Esophagus muscularis mucosa (tissue), 4 donors: ENCODE measurements at regions not wholly inside any gene's neighbourhood (a gene's known extent, or its start where the extent isn't known, plus 50 kb on each side); places are given as distances from the start of the nearest gene placed in this dataset.

Experiments used
- CTCF ChIP-seq, 3 experiments: fragments of 200-600 bp in 2 of 3; fragments of 450-650 bp in 1 of 3; sonication (generic) in 2 of 3; IDR thresholded peaks; one replicate each; pipeline ENCODE4 v1.5.1; 2017 to 2019; ENCODE audit warnings: antibody characterized with exemption in 3 of 3, mild to moderate bottlenecking in 2 of 3, moderate library complexity in 1 of 3
- EP300 ChIP-seq: sonication (generic); formaldehyde crosslinking; IDR thresholded peaks from one replicate; pipeline ENCODE4 v1.6.1; 2017; ENCODE audit warnings: antibody characterized with exemption
- POLR2A ChIP-seq: fragments of 450-650 bp; IDR thresholded peaks from one replicate; pipeline ENCODE4 v1.6.1; 2017; ENCODE audit warnings: antibody characterized with exemption, moderate library complexity, mild to moderate bottlenecking, low read depth
- POLR2AphosphoS5 ChIP-seq, 2 donors: sonication (generic); formaldehyde crosslinking; IDR thresholded peaks; one replicate each; pipeline ENCODE4 v1.6.1; 2017; ENCODE audit warnings: antibody characterized with exemption in 2 of 2

GRCh38 chr10:62580396-62580795 lies 206.2 kb downstream of the ZNF365 start:
- TF ChIP-seq CTCF (IDR thresholded peaks at IDR 0.05) = no peak
- TF ChIP-seq POLR2A = no peak
- no peak for TF ChIP-seq EP300
- no peak for TF ChIP-seq POLR2AphosphoS5 (IDR thresholded peaks at IDR 0.05)
